ENCODE measurements at regions not wholly inside any gene's neighbourhood (a gene's known extent, or its start where the extent isn't known, plus 50 kb on each side); places are given as distances from the start of the nearest gene placed in this dataset.

- TF ChIP-seq BACH1 (IDR thresholded peaks at IDR 0.05; ENCODE audit: low read length) (no peak), FOSL1 (IDR thresholded peaks at IDR 0.05; ENCODE audit: insufficient read depth, low read depth, low read length) (no peak), KDM1A (IDR thresholded peaks at IDR 0.05; ENCODE audit: borderline replicate concordance, low read length) (no peak)
Measured at GRCh38 chr4:32689518-32689917, 1969.3 kb downstream of the PCDH7 start (continued).
